Astrocyte of the spinal cord (primary cell): ENCODE measurements at regions not wholly inside any gene's neighbourhood (a gene's known extent, or its start where the extent isn't known, plus 50 kb on each side); places are given as distances from the start of the nearest gene placed in this dataset.

Experiments used
- DNase-seq: peaks from one replicate; pipeline ENCODE4 v3.0.0; 2011; ENCODE audit warnings: low read depth, low spot score
- H3K4me3 ChIP-seq: 2 replicates; pipeline ENCODE4 v1.5.1; 2011; ENCODE audit warnings: low read depth, mild to moderate bottlenecking, low read length, moderate library complexity
- in situ Hi-C: cut with HindIII; loops from 2 replicates; pipeline ENCODE4 v1.10.0; 2017; ENCODE audit warnings: low sequenced_read_pairs
- TF ChIP-seq, protein P1 (sequence below): IDR thresholded peaks from 2 replicates; pipeline ENCODE4 v1.5.1; 2012; ENCODE audit warnings: low read depth, mild to moderate bottlenecking, low read length, inconsistent platforms

DNA sequence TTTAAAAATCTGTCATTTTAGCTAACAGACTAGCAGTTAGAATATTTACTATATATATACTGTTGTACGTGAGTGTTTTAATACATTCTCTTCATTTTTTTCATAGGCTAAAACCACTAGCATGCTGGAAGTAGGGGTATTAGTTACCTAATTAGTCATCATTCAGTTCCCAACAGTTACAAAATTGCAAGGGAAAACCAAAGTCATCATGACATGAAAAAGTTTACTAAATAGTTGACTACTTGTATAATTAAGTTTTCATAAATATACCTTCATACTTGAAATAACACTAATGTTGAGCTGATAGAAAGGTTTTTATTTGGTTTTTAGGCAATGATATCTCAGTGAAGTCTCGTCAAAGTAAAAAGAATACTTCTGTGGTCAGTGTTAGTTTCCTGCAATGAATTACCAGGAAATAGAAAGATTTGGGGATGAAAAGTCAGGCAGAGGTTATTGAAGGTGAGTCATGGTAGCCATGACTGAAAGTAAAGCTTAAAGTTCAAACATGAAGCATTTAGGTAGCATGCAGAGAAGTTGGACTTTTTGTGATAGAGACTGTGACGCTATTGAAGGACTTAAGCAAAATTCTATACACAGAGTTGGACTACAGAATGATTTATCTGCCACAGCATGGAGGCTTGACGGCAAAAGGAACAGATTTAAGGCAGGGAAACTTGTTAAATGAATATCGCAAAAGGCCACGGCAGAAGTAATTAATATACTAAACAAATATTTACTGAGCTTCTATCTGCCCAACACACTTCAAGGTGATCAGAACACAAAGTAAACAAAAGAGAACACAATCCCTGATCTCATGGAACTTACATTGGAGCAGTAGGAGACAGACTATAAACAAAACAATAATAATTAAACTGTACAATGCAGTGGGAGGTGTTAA, 828.1 kb upstream of the FAT3 start:
- DNase-seq = peak; percentile 69
- no peak overlapping the region for H3K4me3 ChIP-seq
- TF ChIP-seq, protein P1, sequence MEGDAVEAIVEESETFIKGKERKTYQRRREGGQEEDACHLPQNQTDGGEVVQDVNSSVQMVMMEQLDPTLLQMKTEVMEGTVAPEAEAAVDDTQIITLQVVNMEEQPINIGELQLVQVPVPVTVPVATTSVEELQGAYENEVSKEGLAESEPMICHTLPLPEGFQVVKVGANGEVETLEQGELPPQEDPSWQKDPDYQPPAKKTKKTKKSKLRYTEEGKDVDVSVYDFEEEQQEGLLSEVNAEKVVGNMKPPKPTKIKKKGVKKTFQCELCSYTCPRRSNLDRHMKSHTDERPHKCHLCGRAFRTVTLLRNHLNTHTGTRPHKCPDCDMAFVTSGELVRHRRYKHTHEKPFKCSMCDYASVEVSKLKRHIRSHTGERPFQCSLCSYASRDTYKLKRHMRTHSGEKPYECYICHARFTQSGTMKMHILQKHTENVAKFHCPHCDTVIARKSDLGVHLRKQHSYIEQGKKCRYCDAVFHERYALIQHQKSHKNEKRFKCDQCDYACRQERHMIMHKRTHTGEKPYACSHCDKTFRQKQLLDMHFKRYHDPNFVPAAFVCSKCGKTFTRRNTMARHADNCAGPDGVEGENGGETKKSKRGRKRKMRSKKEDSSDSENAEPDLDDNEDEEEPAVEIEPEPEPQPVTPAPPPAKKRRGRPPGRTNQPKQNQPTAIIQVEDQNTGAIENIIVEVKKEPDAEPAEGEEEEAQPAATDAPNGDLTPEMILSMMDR = no peak
- in situ Hi-C loops = no loop called here

- in situ Hi-C loops = no loop called here
- no peak overlapping the region for H3K4me3 ChIP-seq
- DNase-seq = peak; percentile 0
- TF ChIP-seq, protein P1 = no peak
Measured at GRCh38 chr11:91394727-91395414, 829.7 kb upstream of the FAT3 start.

DNA sequence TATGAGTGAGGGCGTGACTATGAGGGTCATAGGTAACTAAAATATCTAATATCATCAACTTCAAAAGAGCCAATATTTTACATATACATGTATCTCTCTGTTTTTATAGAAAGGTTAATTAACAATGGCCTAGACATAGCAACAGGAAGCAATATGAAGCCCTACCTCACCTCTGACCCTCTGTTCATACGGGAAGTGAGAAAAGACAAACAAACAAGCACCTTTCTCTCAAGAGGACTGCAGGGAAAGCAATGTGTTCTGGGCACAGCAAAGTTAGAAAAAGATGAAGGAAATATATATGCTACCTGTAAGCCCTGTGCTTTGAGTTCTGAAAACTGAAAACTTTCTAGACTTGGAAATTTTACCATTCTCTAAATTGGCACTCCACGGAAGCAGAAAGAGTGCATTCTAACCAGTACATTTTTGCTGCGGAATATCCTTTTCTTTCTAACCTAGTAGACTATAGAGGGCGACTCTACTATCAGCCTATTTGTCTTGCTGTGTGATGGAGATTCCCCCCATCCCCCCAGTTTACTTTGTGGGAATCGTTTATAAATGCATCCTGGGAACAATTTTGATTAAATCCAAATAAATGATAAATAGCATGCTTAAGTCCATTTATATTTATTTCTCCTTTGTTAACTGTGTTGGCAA, 830.4 kb upstream of the FAT3 start:
- TF ChIP-seq, protein P1 = no peak
- no peak for DNase-seq
- H3K4me3 ChIP-seq = no peak overlapping the region
- in situ Hi-C loops = no loop called here

DNA sequence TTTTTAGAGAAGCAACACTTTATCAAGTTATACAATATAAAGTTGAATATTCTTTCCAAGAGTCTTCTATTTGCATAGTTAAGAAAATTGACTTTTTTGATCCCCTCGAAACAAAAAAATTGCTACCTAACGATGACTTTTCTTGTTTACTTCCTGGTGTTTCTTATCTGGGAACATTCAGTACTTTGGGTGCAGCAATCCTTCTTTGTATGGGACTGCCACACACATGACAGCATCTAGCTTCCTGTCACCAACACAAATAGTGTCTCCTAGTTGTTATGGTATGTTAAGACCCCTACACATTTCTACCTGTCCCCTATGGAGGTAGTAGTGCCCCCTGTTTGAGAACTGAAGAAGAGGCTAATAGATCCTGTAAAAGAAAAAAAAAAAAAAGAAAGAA, 841.7 kb upstream of the FAT3 start:
- TF ChIP-seq, protein P1 = no peak
- DNase-seq = no peak
- no peak overlapping the region for H3K4me3 ChIP-seq
- in situ Hi-C loops = no loop called here

DNA sequence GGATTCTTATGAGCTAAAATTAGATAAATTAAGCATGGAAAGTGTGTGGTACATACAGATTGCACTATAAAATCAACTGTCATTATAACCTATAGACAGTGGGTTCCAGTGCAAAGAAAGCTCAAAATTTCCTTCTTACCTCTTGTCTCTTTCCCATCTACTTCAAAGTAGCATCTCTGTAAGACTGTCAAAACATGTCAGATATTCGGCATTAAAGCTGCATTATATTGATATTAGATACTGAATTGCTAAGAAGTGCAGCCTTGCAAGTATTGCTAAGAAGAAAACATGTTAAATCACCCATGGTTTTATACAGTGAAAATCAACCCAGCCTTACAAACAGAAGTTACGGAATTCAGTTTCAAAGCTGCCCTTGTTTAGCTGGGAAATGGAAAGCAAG, 849.8 kb upstream of the FAT3 start:
- TF ChIP-seq, protein P1 = no peak
- in situ Hi-C loops = no loop called here
- no peak for DNase-seq
- no peak overlapping the region for H3K4me3 ChIP-seq

DNA sequence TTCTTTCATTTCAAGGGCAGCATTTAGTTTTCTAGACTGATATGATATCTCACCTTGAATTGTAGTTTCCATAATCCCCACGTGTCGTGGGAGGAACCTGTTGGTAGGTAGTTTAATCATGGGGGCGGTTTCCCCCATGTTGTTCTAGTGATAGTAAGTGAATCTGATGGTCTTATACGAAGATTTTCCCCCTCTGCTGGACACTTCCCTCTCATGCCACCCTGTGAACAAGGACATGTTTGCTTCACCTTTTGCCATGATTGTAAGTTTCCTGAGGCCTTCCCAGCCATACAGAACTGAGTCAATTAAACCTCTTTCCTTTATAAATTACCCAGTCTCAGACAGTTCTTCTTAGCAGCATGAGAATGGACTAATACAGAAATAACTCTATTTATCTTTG, 851.1 kb upstream of the FAT3 start:
- TF ChIP-seq, protein P1 = no peak
- H3K4me3 ChIP-seq = no peak overlapping the region
- DNase-seq = no peak
- in situ Hi-C loops = no loop called here
